ENCODE measurements at regions not wholly inside any gene's neighbourhood (a gene's known extent, or its start where the extent isn't known, plus 50 kb on each side); places are given as distances from the start of the nearest gene placed in this dataset.

- TF ChIP-seq CTCF (IDR thresholded peaks at IDR 0.05; ENCODE audit: low read depth, low read length) = no peak
- no peak for TF ChIP-seq EZH2phosphoT487 (IDR thresholded peaks at IDR 0.05; ENCODE audit: low read depth)
These were observed 885.7 kb downstream of the PLA2G4A start for GRCh38 chr1:187714470-187714869.

Measured in OCI-LY3 (cell line).